GM10266 (cell line): ENCODE measurements at regions not wholly inside any gene's neighbourhood (a gene's known extent, or its start where the extent isn't known, plus 50 kb on each side); places are given as distances from the start of the nearest gene placed in this dataset.

ENCODE experiments used
- DNase-seq: peaks from one replicate; pipeline ENCODE4 v3.0.0; 2012; ENCODE audit errors: extremely low spot score
- CTCF ChIP-seq: IDR thresholded peaks from 2 replicates; pipeline ENCODE4 v1.5.1; 2012; ENCODE audit warnings: mild to moderate bottlenecking, low read depth; ENCODE audit not compliant: control insufficient read depth, insufficient read depth; ENCODE audit errors: missing control alignments

GRCh38 chr4:19128176-19128575 lies 1106.6 kb upstream of the LCORL start:
- no peak for DNase-seq
- TF ChIP-seq CTCF, result no peak

- no peak for TF ChIP-seq CTCF
These were observed 1105.3 kb upstream of the LCORL start for GRCh38 chr4:19126903-19127302.

GRCh38 chr4:19123681-19124080 lies 1102.1 kb upstream of the LCORL start:
- TF ChIP-seq CTCF, result no peak
- no peak for DNase-seq

More at GRCh38 chr4:19126903-19127302, 1105.3 kb upstream of the LCORL start:
- DNase-seq, result no peak

GRCh38 chr4:19119904-19120560 lies 1098.5 kb upstream of the LCORL start:
- DNase-seq, result no peak
- no peak for TF ChIP-seq CTCF

GRCh38 chr4:19117022-19117421 lies 1095.5 kb upstream of the LCORL start:
- TF ChIP-seq CTCF, result no peak
- no peak for DNase-seq

GRCh38 chr4:19104176-19104575 lies 1082.6 kb upstream of the LCORL start:
- DNase-seq, result no peak
- no peak for TF ChIP-seq CTCF

- TF ChIP-seq CTCF, result no peak
- no peak for DNase-seq
These were observed 1074.0 kb upstream of the LCORL start for GRCh38 chr4:19095491-19096046.
